Mesenchymal stem cell (in vitro differentiated cells and primary cell): ENCODE measurements at regions not wholly inside any gene's neighbourhood (a gene's known extent, or its start where the extent isn't known, plus 50 kb on each side); places are given as distances from the start of the nearest gene placed in this dataset.

ENCODE experiments used
- DNase-seq: peaks from one replicate; pipeline ENCODE4 v3.0.0-alpha.2; 2013
- H2AFZ ChIP-seq: one replicate; pipeline ENCODE4 v1.6.1; 2013; ENCODE audit warnings: low read depth, mild to moderate bottlenecking, control low read depth, inconsistent platforms, low read length, moderate library complexity
- H2AK5ac ChIP-seq: 2 replicates; pipeline ENCODE4 v1.6.1; 2013; ENCODE audit warnings: low read length, moderate library complexity, mild to moderate bottlenecking, inconsistent platforms; ENCODE audit not compliant: severe bottlenecking
- H2BK120ac ChIP-seq: one replicate; pipeline ENCODE4 v1.6.1; 2013; ENCODE audit warnings: low read depth, mild to moderate bottlenecking, inconsistent platforms, low read length, moderate library complexity
- H2BK12ac ChIP-seq, 2 experiments: one replicate each; pipeline ENCODE4 v1.6.1; 2013; ENCODE audit warnings: inconsistent platforms in 2 of 2, low read length in 2 of 2, mild to moderate bottlenecking in 2 of 2, moderate library complexity in 2 of 2, control low read depth in 1 of 2
- H2BK15ac ChIP-seq: one replicate; pipeline ENCODE4 v1.6.1; 2013; ENCODE audit warnings: mild to moderate bottlenecking, low read depth, inconsistent platforms; ENCODE audit not compliant: poor library complexity, severe bottlenecking
- H2BK5ac ChIP-seq: 2 replicates; pipeline ENCODE4 v1.6.1; 2013; ENCODE audit warnings: low read depth, mild to moderate bottlenecking, low read length, control low read depth, inconsistent platforms; ENCODE audit not compliant: poor library complexity, severe bottlenecking
- H3K14ac ChIP-seq, 2 experiments: one replicate each; pipeline ENCODE4 v1.6.1; 2013; ENCODE audit warnings: inconsistent platforms in 2 of 2, low read length in 2 of 2, control low read depth in 1 of 2, mild to moderate bottlenecking in 1 of 2, moderate library complexity in 1 of 2
- H3K18ac ChIP-seq, 2 experiments: one replicate each; pipeline ENCODE4 v1.6.1; 2013; ENCODE audit warnings: inconsistent platforms in 2 of 2, low read length in 2 of 2, control low read depth in 1 of 2, low read depth in 1 of 2, mild to moderate bottlenecking in 1 of 2
- H3K23ac ChIP-seq, 2 experiments: one replicate each; pipeline ENCODE4 v1.6.1; 2013; ENCODE audit warnings: inconsistent platforms in 2 of 2, low read length in 2 of 2, mild to moderate bottlenecking in 2 of 2, moderate library complexity in 2 of 2, control low read depth in 1 of 2
- H3K27ac ChIP-seq: 2 replicates; pipeline ENCODE4 v1.5.1; 2013; ENCODE audit warnings: mild to moderate bottlenecking, moderate library complexity, low read length, control low read depth, inconsistent platforms; ENCODE audit not compliant: poor library complexity, severe bottlenecking
- H3K27me3 ChIP-seq, 2 experiments: 2 replicates each; pipeline versions ENCODE4 v1.6.1 to v1.7.0; 2013; ENCODE audit warnings: low read length in 2 of 2, mild to moderate bottlenecking in 2 of 2, moderate library complexity in 2 of 2, control low read depth in 1 of 2, inconsistent platforms in 1 of 2; ENCODE audit not compliant: control insufficient read depth in 1 of 2, insufficient read depth in 1 of 2
- H3K36me3 ChIP-seq, 2 experiments: 2 replicates each; pipeline versions ENCODE4 v1.6.1 to v1.7.0; 2013; ENCODE audit warnings: low read length in 2 of 2, control low read depth in 1 of 2, inconsistent platforms in 1 of 2, low read depth in 1 of 2, mild to moderate bottlenecking in 1 of 2; ENCODE audit not compliant: insufficient read depth in 2 of 2, control insufficient read depth in 1 of 2
- H3K4ac ChIP-seq, 2 experiments: one replicate each; pipeline ENCODE4 v1.6.1; 2013; ENCODE audit warnings: inconsistent platforms in 2 of 2, low read length in 2 of 2, mild to moderate bottlenecking in 2 of 2, moderate library complexity in 2 of 2, control low read depth in 1 of 2, low read depth in 1 of 2
- H3K4me1 ChIP-seq: 2 replicates; pipeline ENCODE4 v1.6.1; 2013; ENCODE audit warnings: low read depth, low read length, control low read depth; ENCODE audit not compliant: control insufficient read depth, insufficient read depth
- H3K4me2 ChIP-seq: 2 replicates; pipeline ENCODE4 v1.6.1; 2013; ENCODE audit warnings: low read length, mild to moderate bottlenecking, inconsistent platforms; ENCODE audit not compliant: poor library complexity, severe bottlenecking
- H3K4me3 ChIP-seq, 2 experiments: 2 replicates each; pipeline versions ENCODE4 v1.5.1 to v1.7.0; 2013; ENCODE audit warnings: low read length in 2 of 2, mild to moderate bottlenecking in 2 of 2, control low read depth in 1 of 2, low read depth in 1 of 2; ENCODE audit not compliant: insufficient read depth in 1 of 2
- H3K79me1 ChIP-seq: replicated peaks from 2 replicates; pipeline ENCODE4 v1.6.1; 2013; ENCODE audit warnings: mild to moderate bottlenecking, control low read depth, low read length, inconsistent platforms; ENCODE audit not compliant: poor library complexity, severe bottlenecking
- H3K9ac ChIP-seq: 2 replicates; pipeline ENCODE4 v1.7.0; 2013; ENCODE audit warnings: mild to moderate bottlenecking, low read length, moderate library complexity
- H3K9me3 ChIP-seq: 2 replicates; pipeline ENCODE4 v1.7.0; 2013; ENCODE audit warnings: mild to moderate bottlenecking, low read length; ENCODE audit not compliant: control insufficient read depth
- H4K8ac ChIP-seq: one replicate; pipeline ENCODE4 v1.6.1; 2013; ENCODE audit warnings: inconsistent platforms, mild to moderate bottlenecking, low read length, moderate library complexity
- H4K91ac ChIP-seq: one replicate; pipeline ENCODE4 v1.6.1; 2013; ENCODE audit warnings: mild to moderate bottlenecking, low read length, inconsistent platforms
- WGBS: methylation state at CpG from one replicate; pipeline ENCODE4 v1.1.7; 2013; ENCODE audit warnings: mixed read lengths; 5-methylcytosine and 5-hydroxymethylcytosine counted together

- Histone ChIP-seq H3K23ac (no peak overlapping the region), H2AK5ac (peak overlapping the region; percentile 41), H3K4me1 (peaks cover 77% of the 10 kb centered on the region), H3K4ac (no peak overlapping the region), H3K9me3 (no peaks in the 10 kb centered on the region), H3K27ac (no peak overlapping the region), H3K27me3 (no peaks in the 10 kb centered on the region), H3K18ac (peak overlapping the region; percentile 4 to 37), H2BK5ac (no peak overlapping the region), H3K4me3 (no peak overlapping the region), H4K8ac (no peak overlapping the region), H3K79me1 (peaks cover 31% of the 10 kb centered on the region), H2AFZ (no peak overlapping the region), H3K9ac (peak overlapping the region; percentile 53), H3K36me3 (peaks cover 9 to 33% of the 10 kb centered on the region in 2 experiments), H3K14ac (no peak overlapping the region), H3K4me2 (no peak overlapping the region), H2BK120ac (no peak overlapping the region), H4K91ac (peak overlapping the region; percentile 43), H2BK15ac (no peak overlapping the region), H2BK12ac (peak overlapping the region in 1 of 2 experiments; percentile 28)
- 95% methylated on average over 14 of the region's 14 CpGs for WGBS
- DNase-seq = no peak
Observed at GRCh38 chr17:77438241-77439188, 297.7 kb downstream of the SEC14L1 start.

GRCh38 chr17:77439189-77440018, 298.6 kb downstream of the SEC14L1 start:
- peaks cover 33% of the 10 kb centered on the region for H3K79me1 ChIP-seq
- no peak overlapping the region for H3K4me3 ChIP-seq
- H2BK15ac ChIP-seq = no peak overlapping the region
- no peak overlapping the region for H2AFZ ChIP-seq
- H3K27ac ChIP-seq = no peak overlapping the region
- H3K4ac ChIP-seq = no peak overlapping the region
- H2AK5ac ChIP-seq = no peak overlapping the region
- H3K4me1 ChIP-seq = peaks cover 71% of the 10 kb centered on the region
- no peak overlapping the region for H2BK120ac ChIP-seq
- no peak overlapping the region for H4K91ac ChIP-seq
- H3K23ac ChIP-seq = peak overlapping the region in 1 of 2 experiments; percentile 61
- peak overlapping the region; percentile 53 for H3K9ac ChIP-seq
- no peaks in the 10 kb centered on the region for H3K27me3 ChIP-seq
- H2BK5ac ChIP-seq = no peak overlapping the region
- H2BK12ac ChIP-seq = peak overlapping the region in 1 of 2 experiments; percentile 1
- peak overlapping the region; percentile 19 to 73 for H3K18ac ChIP-seq
- no peaks in the 10 kb centered on the region for H3K9me3 ChIP-seq
- no peak for DNase-seq
- no peak overlapping the region for H3K4me2 ChIP-seq
- WGBS = 92% methylated on average over 14 of the region's 15 CpGs
- peaks cover 9 to 29% of the 10 kb centered on the region in 2 experiments for H3K36me3 ChIP-seq
- peak overlapping the region in 1 of 2 experiments; percentile 76 for H3K14ac ChIP-seq
- H4K8ac ChIP-seq = peak overlapping the region; percentile 19

- H3K27me3 ChIP-seq = no peaks in the 10 kb centered on the region
- H3K9ac ChIP-seq = peak overlapping the region; percentile 50
- H3K18ac ChIP-seq = peak overlapping the region; percentile 34 to 49
- H3K79me1 ChIP-seq = peaks cover 33% of the 10 kb centered on the region
- peak overlapping the region; percentile 46 for H3K27ac ChIP-seq
- H3K4me1 ChIP-seq = peaks cover 73% of the 10 kb centered on the region
- H3K23ac ChIP-seq = no peak overlapping the region
- H3K4me2 ChIP-seq = no peak overlapping the region
- 93% methylated on average over 12 of the region's 12 CpGs for WGBS
- H4K8ac ChIP-seq = peak overlapping the region; percentile 10
- peaks cover under 1 to 31% of the 10 kb centered on the region in 2 experiments for H3K36me3 ChIP-seq
- H3K14ac ChIP-seq = peak overlapping the region in 1 of 2 experiments; percentile 44
- no peaks in the 10 kb centered on the region for H3K9me3 ChIP-seq
- H4K91ac ChIP-seq = no peak overlapping the region
- H2BK120ac ChIP-seq = no peak overlapping the region
- H2BK5ac ChIP-seq = no peak overlapping the region
- H3K4me3 ChIP-seq = no peak overlapping the region
- no peak for DNase-seq
- no peak overlapping the region for H2BK15ac ChIP-seq
- H2BK12ac ChIP-seq = peak overlapping the region in 1 of 2 experiments; percentile 6
- H3K4ac ChIP-seq = no peak overlapping the region
- no peak overlapping the region for H2AFZ ChIP-seq
- peak overlapping the region; percentile 27 for H2AK5ac ChIP-seq
Observed at GRCh38 chr17:77440560-77440981, 299.8 kb downstream of the SEC14L1 start.
